ENCODE measurements at regions not wholly inside any gene's neighbourhood (a gene's known extent, or its start where the extent isn't known, plus 50 kb on each side); places are given as distances from the start of the nearest gene placed in this dataset.

GRCh38 chrX:80513625-80514024 is 93.4 kb downstream of the TENT5D start:
- no peak for TF ChIP-seq CTCF (IDR thresholded peaks at IDR 0.05)
- TF ChIP-seq POLR2AphosphoS5 (IDR thresholded peaks at IDR 0.05; ENCODE audit: insufficient read depth in 1 of 2, low read depth in 1 of 2), result no peak
- no peak for TF ChIP-seq POLR2A (IDR thresholded peaks at IDR 0.05)
